IMR-90 (cell line): ENCODE measurements at regions not wholly inside any gene's neighbourhood (a gene's known extent, or its start where the extent isn't known, plus 50 kb on each side); places are given as distances from the start of the nearest gene placed in this dataset.

Experiments used
- ATAC-seq: fragments of 200-7000 bp; cut with Tn5 transposase; 2 replicates; pipeline ENCODE4 v1.9.1; 2020; ENCODE audit warnings: low read depth, mild to moderate bottlenecking, moderate library complexity
- BruUV-seq: library from RNA; stranded (reverse); fragments of 400-500 nt; replicated peaks from 2 replicates; lab custom pipeline; 2021; lab: Mats Ljungman, UMichigan
- CTCF ChIA-PET: fragments of 300-600 bp; formaldehyde crosslinking; extraction: SDS; loops from one replicate; lab custom pipeline; 2021; ENCODE audit warnings: antibody characterized with exemption; lab: Yijun Ruan, JAX
- POLR2A ChIA-PET: fragments of 300-600 bp; sonication (Branson Sonifier 250); formaldehyde crosslinking; loops from one replicate; lab custom pipeline; 2022; ENCODE audit warnings: antibody characterized with exemption; ENCODE audit not compliant: unreplicated experiment; lab: Charles Lee
- DNase-seq: peaks from one replicate; pipeline ENCODE4 v3.0.0; 2013
- H2AFZ ChIP-seq: replicated peaks from 2 replicates; pipeline ENCODE3; 2013; ENCODE audit warnings: low read length, mild to moderate bottlenecking; ENCODE audit not compliant: poor library complexity
- H2AK5ac ChIP-seq: 2 replicates; pipeline ENCODE4 v1.6.1; 2013; ENCODE audit warnings: low read depth, low read length, inconsistent platforms
- H2AK9ac ChIP-seq: replicated peaks from 2 replicates; pipeline ENCODE3; 2013; ENCODE audit warnings: mild to moderate bottlenecking, low read depth, low read length, moderate library complexity; ENCODE audit not compliant: poor library complexity
- H2BK120ac ChIP-seq: 2 replicates; pipeline ENCODE4 v1.6.1; 2013; ENCODE audit warnings: low read depth, low read length, inconsistent platforms
- H2BK15ac ChIP-seq: 3 replicates; pipeline ENCODE4 v1.6.1; 2013; ENCODE audit warnings: low read depth, low read length, inconsistent platforms
- H2BK20ac ChIP-seq: 2 replicates; pipeline ENCODE4 v1.6.1; 2013; ENCODE audit warnings: low read depth, mild to moderate bottlenecking, inconsistent platforms, low read length, moderate library complexity
- H2BK5ac ChIP-seq: 2 replicates; pipeline ENCODE4 v1.6.1; 2013; ENCODE audit warnings: mild to moderate bottlenecking, low read depth, low read length, inconsistent platforms; ENCODE audit not compliant: poor library complexity, severe bottlenecking
- H3K14ac ChIP-seq: replicated peaks from 2 replicates; pipeline ENCODE4 v1.6.1; 2013; ENCODE audit warnings: low read depth, low read length, inconsistent platforms
- H3K18ac ChIP-seq: 2 replicates; pipeline ENCODE4 v1.6.1; 2013; ENCODE audit warnings: low read depth, low read length, control low read depth
- H3K23ac ChIP-seq: 2 replicates; pipeline ENCODE4 v1.6.1; 2013; ENCODE audit warnings: low read depth, low read length, inconsistent platforms
- H3K27ac ChIP-seq: 2 replicates; pipeline ENCODE4 v1.5.1; 2013; ENCODE audit warnings: mild to moderate bottlenecking, control low read depth, low read length; ENCODE audit not compliant: insufficient read depth
- H3K27me3 ChIP-seq: 2 replicates; pipeline ENCODE4 v1.6.1; 2013; ENCODE audit warnings: low read length; ENCODE audit not compliant: control insufficient read depth, insufficient read depth
- H3K36me3 ChIP-seq: 2 replicates; pipeline ENCODE4 v1.6.1; 2013; ENCODE audit warnings: low read length, mixed read lengths; ENCODE audit not compliant: control insufficient read depth, insufficient read depth
- H3K4ac ChIP-seq: 2 replicates; pipeline ENCODE4 v1.6.1; 2013; ENCODE audit warnings: low read depth, low read length, inconsistent platforms
- H3K4me1 ChIP-seq: 2 replicates; pipeline ENCODE4 v1.6.1; 2013; ENCODE audit warnings: low read length, mixed read lengths; ENCODE audit not compliant: control insufficient read depth, insufficient read depth
- H3K4me2 ChIP-seq: 2 replicates; pipeline ENCODE4 v1.6.1; 2013; ENCODE audit warnings: low read depth, mild to moderate bottlenecking, control low read depth, low read length, moderate library complexity
- H3K4me3 ChIP-seq: 2 replicates; pipeline ENCODE4 v1.5.1; 2013; ENCODE audit warnings: low read depth, mild to moderate bottlenecking, control low read depth, low read length, moderate library complexity; ENCODE audit not compliant: insufficient read depth
- H3K56ac ChIP-seq: 2 replicates; pipeline ENCODE4 v1.6.1; 2013; ENCODE audit warnings: low read length, inconsistent platforms; ENCODE audit not compliant: insufficient read depth; ENCODE audit errors: extremely low read depth
- H3K79me1 ChIP-seq, 2 experiments: 2 replicates each; pipeline ENCODE4 v1.6.1; 2013; ENCODE audit warnings: low read length in 2 of 2, inconsistent platforms in 1 of 2, low read depth in 1 of 2
- H3K9ac ChIP-seq: 2 replicates; pipeline ENCODE4 v1.6.1; 2013; ENCODE audit warnings: low read depth, low read length, control low read depth
- H3K9me1 ChIP-seq: 2 replicates; pipeline ENCODE4 v1.6.1; 2013; ENCODE audit warnings: low read length, inconsistent platforms; ENCODE audit not compliant: insufficient read depth
- H3K9me3 ChIP-seq: 2 replicates; pipeline ENCODE4 v1.6.1; 2013; ENCODE audit warnings: low read length; ENCODE audit not compliant: control insufficient read depth, insufficient read depth
- H4K20me1 ChIP-seq: 2 replicates; pipeline ENCODE4 v1.6.1; 2013; ENCODE audit warnings: low read length, inconsistent platforms; ENCODE audit not compliant: insufficient read depth
- H4K5ac ChIP-seq: 2 replicates; pipeline ENCODE4 v1.6.1; 2013; ENCODE audit warnings: mild to moderate bottlenecking, low read depth, low read length, control low read depth
- H4K8ac ChIP-seq, 2 experiments: 2 replicates each; pipeline ENCODE4 v1.6.1; 2013; ENCODE audit warnings: low read depth in 2 of 2, low read length in 2 of 2, control low read depth in 1 of 2, inconsistent platforms in 1 of 2
- H4K91ac ChIP-seq: 2 replicates; pipeline ENCODE4 v1.6.1; 2013; ENCODE audit warnings: low read depth, low read length, inconsistent platforms; ENCODE audit not compliant: insufficient read depth
- BHLHE40 ChIP-seq: fragments of 150-350 bp; IDR thresholded peaks from 2 replicates; pipeline ENCODE4 v1.6.1; 2016; ENCODE audit warnings: mild to moderate bottlenecking, low read depth, low read length
- CEBPB ChIP-seq: IDR thresholded peaks from 2 replicates; pipeline ENCODE4 v1.6.1; 2012; ENCODE audit warnings: low read depth, low read length, improper control_type of control experiment
- CHD1 ChIP-seq: IDR thresholded peaks from 2 replicates; pipeline ENCODE4 v1.6.1; 2012; ENCODE audit warnings: low read depth, low read length, improper control_type of control experiment
- MAZ ChIP-seq: IDR thresholded peaks from 2 replicates; pipeline ENCODE4 v1.6.1; 2012; ENCODE audit warnings: low read depth, mild to moderate bottlenecking, low read length, improper control_type of control experiment, moderate library complexity, borderline replicate concordance
- MXI1 ChIP-seq: IDR thresholded peaks from 2 replicates; pipeline ENCODE4 v1.6.1; 2012; ENCODE audit warnings: low read depth, mild to moderate bottlenecking, low read length, moderate library complexity, borderline replicate concordance
- NFE2L2 ChIP-seq: fragments of 150-350 bp; IDR thresholded peaks from 2 replicates; pipeline ENCODE4 v1.6.1; 2016; ENCODE audit warnings: low read depth, mild to moderate bottlenecking, low read length
- RFX5 ChIP-seq: IDR thresholded peaks from 2 replicates; pipeline ENCODE4 v1.8.0; 2012; ENCODE audit warnings: low read depth, mild to moderate bottlenecking, low read length, moderate library complexity
- SMC3 ChIP-seq: fragments of 150-350 bp; IDR thresholded peaks from 2 replicates; pipeline ENCODE4 v1.6.1; 2016; ENCODE audit warnings: low read depth, mild to moderate bottlenecking, antibody characterized with exemption, low read length, moderate library complexity
- USF2 ChIP-seq: fragments of 150-350 bp; IDR thresholded peaks from 2 replicates; pipeline ENCODE4 v1.6.1; 2017; ENCODE audit warnings: mild to moderate bottlenecking, antibody characterized with exemption, low read length, low read depth
- WGBS, 2 experiments: methylation state at CpG; one replicate each; pipeline versions ENCODE4 v1.1.5 to v1.1.7; 2013; ENCODE audit warnings: missing lambda C conversion rate in 2 of 2; ENCODE audit not compliant: insufficient read length in 1 of 2; ENCODE audit errors: extremely low coverage in 2 of 2; 5-methylcytosine and 5-hydroxymethylcytosine counted together
- dilution Hi-C: fragments of 300-500 bp; cut with HindIII; formaldehyde crosslinking; loops from one replicate; pipeline ENCODE4 v1.14.3; 2018; ENCODE audit warnings: low sequenced_read_pairs; ENCODE audit not compliant: unreplicated experiment
- in situ Hi-C: fragments of 300-500 bp; cut with MboI; formaldehyde crosslinking; loops from 3 replicates; pipeline ENCODE4 v1.14.3; 2019; ENCODE audit warnings: low sequenced_read_pairs, inconsistent platforms, mixed read lengths
- intact Hi-C: fragments of 100-400 bp; cut with micrococcal nuclease; formaldehyde crosslinking; loops from 2 replicates; pipeline ENCODE4 v1.10.0; 2022
- TF ChIP-seq, protein P1 (sequence below): conservative IDR thresholded peaks from 2 replicates; pipeline ENCODE4 v1.5.1; 2012; ENCODE audit warnings: mild to moderate bottlenecking, low read depth, low read length, improper control_type of control experiment

- TF ChIP-seq NFE2L2: no peak
Observed at GRCh38 chr10:31133792-31134310, 102.2 kb upstream of the ZNF438 start (continued).

GRCh38 chr10:31134311-31134952, 102.8 kb upstream of the ZNF438 start:
- intact Hi-C loops (loop anchor here (2.0 to 10.0 kb wide), 3 partner anchors 102 to 380 kb away; partner anchors contain the start of gene ZNF438), in situ Hi-C loops (loop anchor here (10.0 kb wide), 1 partner anchor 350 kb away; no protein-coding TSS in a partner anchor), dilution Hi-C loops (no loop called here)
- DNase-seq: peak; percentile 92
- Histone ChIP-seq H3K27ac (peak overlapping the region; percentile 100), H3K4me3 (no peak overlapping the region; the same call in 1 of the 2 replicates), H3K27me3 (no peaks in the 10 kb centered on the region), H4K5ac (peak overlapping the region; percentile 97), H4K8ac (peak overlapping the region; percentile 97 to 99), H2AK5ac (peak overlapping the region; percentile 93), H3K36me3 (no peaks in the 10 kb centered on the region), H2BK120ac (peak overlapping the region; percentile 99), H3K4ac (peak overlapping the region; percentile 99), H3K18ac (peak overlapping the region; percentile 94), H3K23ac (peak overlapping the region; percentile 96), H2BK20ac (peak overlapping the region; percentile 93), H2BK15ac (peak overlapping the region; percentile 96), H4K91ac (peak overlapping the region; percentile 98), H3K4me1 (peaks cover 24% of the 10 kb centered on the region), H3K79me1 (peaks cover 6 to 38% of the 10 kb centered on the region in 2 experiments; a peak in 3 of 4 replicates), H3K14ac (peak overlapping the region; percentile 92), H4K20me1 (no peaks in the 10 kb centered on the region), H3K9me3 (no peaks in the 10 kb centered on the region), H3K56ac (peak overlapping the region; percentile 97), H2AK9ac (peak overlapping the region; percentile 84), H3K9ac (peak overlapping the region; percentile 91), H3K4me2 (peak overlapping the region; percentile 85), H2BK5ac (peak overlapping the region; percentile 98), H3K9me1 (peaks cover 25% of the 10 kb centered on the region), H2AFZ (peak overlapping the region; percentile 58)
- no TSS peak for BruUV-seq
- 11% methylated on average over 11 of the region's 24 CpGs; no CpG with 5 or more reads in 1 of the 2 experiments for WGBS, 2 experiments
- ATAC-seq: peak; percentile 59
- POLR2A ChIA-PET: interaction anchor here (0.6 to 2.0 kb wide), 13 partner anchors 9 to 444 kb away, joined by 3 to 13 read pairs (median 5); partner anchors contain the start of gene ZNF438
- CTCF ChIA-PET: interaction anchor here (1.2 kb wide), 1 partner anchor 382 kb away, joined by 3 read pairs; no protein-coding TSS in a partner anchor
- peak; percentile 60 for TF ChIP-seq BHLHE40
- TF ChIP-seq MXI1: no peak
- no peak for TF ChIP-seq RFX5
- TF ChIP-seq, protein P1, sequence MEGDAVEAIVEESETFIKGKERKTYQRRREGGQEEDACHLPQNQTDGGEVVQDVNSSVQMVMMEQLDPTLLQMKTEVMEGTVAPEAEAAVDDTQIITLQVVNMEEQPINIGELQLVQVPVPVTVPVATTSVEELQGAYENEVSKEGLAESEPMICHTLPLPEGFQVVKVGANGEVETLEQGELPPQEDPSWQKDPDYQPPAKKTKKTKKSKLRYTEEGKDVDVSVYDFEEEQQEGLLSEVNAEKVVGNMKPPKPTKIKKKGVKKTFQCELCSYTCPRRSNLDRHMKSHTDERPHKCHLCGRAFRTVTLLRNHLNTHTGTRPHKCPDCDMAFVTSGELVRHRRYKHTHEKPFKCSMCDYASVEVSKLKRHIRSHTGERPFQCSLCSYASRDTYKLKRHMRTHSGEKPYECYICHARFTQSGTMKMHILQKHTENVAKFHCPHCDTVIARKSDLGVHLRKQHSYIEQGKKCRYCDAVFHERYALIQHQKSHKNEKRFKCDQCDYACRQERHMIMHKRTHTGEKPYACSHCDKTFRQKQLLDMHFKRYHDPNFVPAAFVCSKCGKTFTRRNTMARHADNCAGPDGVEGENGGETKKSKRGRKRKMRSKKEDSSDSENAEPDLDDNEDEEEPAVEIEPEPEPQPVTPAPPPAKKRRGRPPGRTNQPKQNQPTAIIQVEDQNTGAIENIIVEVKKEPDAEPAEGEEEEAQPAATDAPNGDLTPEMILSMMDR: no peak
- 0 out of 2 replicates have a peak, but pooled peaks have one; percentile 24 for TF ChIP-seq CEBPB
- TF ChIP-seq CHD1: 0 out of 2 replicates have a peak, but pooled peaks have one; percentile 53
- no peak for TF ChIP-seq USF2
- peak; percentile 36 for TF ChIP-seq SMC3
- no peak; the same call in 1 of the 2 replicates for TF ChIP-seq MAZ
